GM12874 (cell line): ENCODE measurements at regions not wholly inside any gene's neighbourhood (a gene's known extent, or its start where the extent isn't known, plus 50 kb on each side); places are given as distances from the start of the nearest gene placed in this dataset.

ENCODE experiments used
- CTCF ChIP-seq: IDR thresholded peaks from 2 replicates; pipeline ENCODE4 v1.5.1; 2011; ENCODE audit warnings: low read depth, mild to moderate bottlenecking, control low read depth, low read length, moderate library complexity; ENCODE audit not compliant: insufficient read depth

- no peak for TF ChIP-seq CTCF
Measured at GRCh38 chr2:147559070-147559725, 285.6 kb upstream of the ACVR2A start.

- TF ChIP-seq CTCF: no peak
Measured at GRCh38 chr2:147558620-147559019, 286.2 kb upstream of the ACVR2A start.

- TF ChIP-seq CTCF: no peak
Measured at GRCh38 chr2:147554521-147555107, 290.2 kb upstream of the ACVR2A start.

GRCh38 chr2:147553775-147554271 is 291.0 kb upstream of the ACVR2A start:
- TF ChIP-seq CTCF: no peak

GRCh38 chr2:147550995-147551731 is 293.7 kb upstream of the ACVR2A start:
- no peak for TF ChIP-seq CTCF

GRCh38 chr2:147549054-147549453 is 295.8 kb upstream of the ACVR2A start:
- no peak for TF ChIP-seq CTCF

- TF ChIP-seq CTCF: no peak
Measured at GRCh38 chr2:147548451-147548850, 296.4 kb upstream of the ACVR2A start.
